ENCODE measurements at regions not wholly inside any gene's neighbourhood (a gene's known extent, or its start where the extent isn't known, plus 50 kb on each side); places are given as distances from the start of the nearest gene placed in this dataset.
A peak's percentile ranks its signal among the peaks of the same experiment; 100 is the strongest.
"Not testable (repeated sequence)": the region's sequence is repeated elsewhere in the genome, so short reads cannot be mapped to it uniquely, and the experiment has no call there.

DNA sequence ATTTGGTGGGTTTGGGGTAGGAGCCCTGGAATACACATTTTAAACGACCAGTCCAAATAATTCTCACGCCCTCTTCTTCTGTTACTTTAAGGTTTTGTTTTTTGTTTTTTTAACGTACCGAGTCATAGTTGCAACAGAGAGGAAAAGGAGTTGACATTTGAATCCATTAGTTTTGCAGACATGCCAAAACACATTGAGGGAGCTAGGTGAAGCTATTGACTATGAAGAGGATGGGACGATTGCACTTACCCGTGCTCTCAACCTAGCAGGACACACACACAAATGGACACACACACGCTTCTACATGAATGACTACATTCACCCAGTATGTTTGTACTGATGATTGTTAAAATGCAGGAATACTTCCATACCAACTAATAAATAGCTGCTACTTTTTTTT lies 54.3 kb upstream of the CIT start:
- DNase-seq, result no peak

DNA sequence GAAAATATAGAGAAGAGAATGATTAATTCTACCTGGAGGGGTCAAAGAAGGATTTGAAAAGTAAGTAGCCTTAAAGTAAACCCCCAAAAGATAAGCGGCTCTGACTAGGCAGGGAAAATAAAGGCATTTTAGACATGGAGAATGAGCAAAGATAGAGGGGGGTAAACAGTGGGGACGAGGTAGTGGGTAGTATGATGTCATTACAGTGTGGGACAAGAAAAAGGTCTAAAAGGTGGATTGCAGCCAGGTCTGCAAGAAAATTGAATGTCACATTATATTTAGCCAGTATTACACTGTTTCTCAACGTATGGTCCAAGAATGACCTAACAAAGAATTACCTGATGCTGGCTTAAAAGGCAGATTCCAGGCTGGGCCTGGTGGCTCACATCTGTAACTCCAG lies 55.8 kb upstream of the CIT start:
- no peak for DNase-seq

DNA sequence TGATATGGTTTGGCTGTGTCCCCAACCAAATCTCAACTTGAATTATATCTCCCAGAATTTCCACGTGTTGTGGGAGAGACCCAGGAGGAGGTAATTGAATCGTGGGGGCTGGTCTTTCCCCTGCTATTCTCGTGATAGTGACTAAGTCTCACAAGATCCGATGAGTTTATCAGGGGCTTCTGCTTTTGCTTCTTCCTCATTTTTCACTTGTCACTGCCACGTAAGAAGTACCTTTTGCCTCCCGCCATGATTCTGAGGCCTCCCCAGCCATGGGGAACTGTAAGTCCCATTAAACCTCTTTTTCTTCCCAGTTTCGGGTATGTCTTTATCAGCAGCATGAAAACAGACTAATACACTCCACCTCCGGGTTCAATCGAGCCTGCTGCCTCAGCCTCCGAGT lies 54.3 kb upstream of the BICDL1 start:
- not testable (repeated sequence) for DNase-seq

DNA sequence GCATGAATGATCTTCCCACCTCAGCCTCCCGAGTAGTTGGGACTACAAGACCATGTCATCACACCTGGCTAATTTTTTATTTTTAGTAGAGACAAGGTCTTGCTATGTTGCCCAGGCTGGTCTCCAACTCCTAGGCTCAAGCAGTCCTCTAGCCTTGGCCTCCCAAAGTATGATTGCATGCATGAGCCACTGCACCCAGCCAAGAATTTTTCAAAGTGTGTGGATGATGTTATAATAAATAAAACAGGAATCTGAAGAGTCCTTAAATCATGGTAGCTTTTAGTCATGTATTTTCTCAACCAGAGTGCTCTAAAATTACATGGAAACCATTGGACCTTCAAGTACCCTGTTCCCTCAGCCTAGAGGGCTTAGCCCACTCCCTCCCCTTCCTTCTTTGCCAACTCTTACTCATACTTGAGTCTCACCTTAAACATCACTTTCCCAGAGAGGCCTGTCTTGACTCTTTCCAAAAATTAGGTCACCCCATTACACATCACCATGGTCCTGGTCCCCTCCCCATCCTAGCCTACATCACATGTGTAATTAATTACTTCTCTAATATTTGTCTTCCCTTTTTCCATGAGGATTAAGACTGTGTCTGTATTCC lies 52.2 kb upstream of the BICDL1 start:
- no peak for DNase-seq

DNA sequence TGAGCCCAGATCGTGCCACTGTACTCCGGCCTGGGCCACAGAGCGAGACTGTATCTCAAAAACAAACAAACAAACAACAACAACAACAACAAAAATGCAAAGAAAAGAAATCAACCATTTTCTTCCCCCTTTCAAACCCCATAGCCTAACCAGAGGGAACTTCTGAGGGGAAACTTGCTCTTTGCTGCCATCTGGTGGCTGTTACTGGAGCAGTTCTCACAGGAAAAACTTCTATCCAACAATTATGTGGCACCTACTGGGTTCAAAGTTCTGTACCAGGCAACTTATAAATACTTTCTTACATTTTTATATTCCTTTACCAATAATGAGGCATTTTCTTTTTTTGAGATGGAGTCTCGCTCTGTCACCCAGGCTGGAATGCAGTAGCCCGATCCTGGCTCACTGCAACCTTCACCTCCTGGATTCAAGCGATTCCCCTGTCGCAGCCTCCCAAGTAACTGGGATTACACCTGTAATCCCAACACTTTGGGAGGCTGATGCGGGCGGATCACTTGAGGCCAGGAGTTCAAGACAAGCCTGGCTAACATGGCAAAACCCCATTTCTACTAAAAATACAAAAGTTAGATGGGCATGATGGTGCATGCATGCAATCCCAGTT lies 50.9 kb upstream of the BICDL1 start:
- DNase-seq, result peak; percentile 42
